Endothelial cell of umbilical vein (primary cell): ENCODE measurements at regions not wholly inside any gene's neighbourhood (a gene's known extent, or its start where the extent isn't known, plus 50 kb on each side); places are given as distances from the start of the nearest gene placed in this dataset.
"Not testable (repeated sequence)": the region's sequence is repeated elsewhere in the genome, so short reads cannot be mapped to it uniquely, and the experiment has no call there.

ENCODE experiments used
- BruUV-seq: library from RNA; stranded (reverse); fragments of 400-500 nt; replicated peaks from 2 replicates; lab custom pipeline; 2021; lab: Mats Ljungman, UMichigan
- CTCF ChIA-PET: fragments of 300-600, 350-600 bp; sonication (Branson Sonifier 250); formaldehyde crosslinking; loops from one replicate; lab custom pipeline; 2021; ENCODE audit warnings: antibody characterized with exemption, inconsistent platforms; lab: Charles Lee
- POLR2A ChIA-PET: fragments of 300-600, 350-600 bp; sonication (Branson Sonifier 250); formaldehyde crosslinking; loops from one replicate; lab custom pipeline; 2021; ENCODE audit warnings: antibody characterized with exemption, inconsistent platforms; lab: Charles Lee
- DNase-seq: peaks from one replicate; pipeline ENCODE4 v3.0.0-alpha.2; 2011; ENCODE audit warnings: low read depth, low spot score
- FAIRE-seq: peaks from 2 replicates; lab custom pipeline; 2011; peaks lifted over from hg19 to GRCh38; lab: Jason Lieb, UNC
- H2AFZ ChIP-seq: 2 replicates; pipeline ENCODE4 v1.6.0; 2012; ENCODE audit warnings: low read depth, low read length, control low read depth, inconsistent platforms
- H3K27ac ChIP-seq: 2 replicates; pipeline ENCODE4 v1.5.1; 2011; ENCODE audit warnings: low read depth, mild to moderate bottlenecking, control low read depth, low read length, moderate library complexity; ENCODE audit not compliant: insufficient read depth
- H3K27me3 ChIP-seq, 2 experiments: 2 replicates each; pipeline versions ENCODE4 v1.6.0 to v1.6.1; 2011; ENCODE audit warnings: low read length in 2 of 2, mixed read lengths in 1 of 2; ENCODE audit not compliant: control insufficient read depth in 2 of 2, insufficient read depth in 2 of 2
- H3K36me3 ChIP-seq, 2 experiments: 2 replicates in 1 of 2; 3 replicates in 1 of 2; pipeline ENCODE4 v1.5.1; 2011; ENCODE audit warnings: low read length in 2 of 2, mild to moderate bottlenecking in 1 of 2, moderate library complexity in 1 of 2; ENCODE audit not compliant: control insufficient read depth in 2 of 2, insufficient read depth in 2 of 2; ENCODE audit errors: extremely low read depth in 1 of 2
- H3K4me1 ChIP-seq: 3 replicates; pipeline ENCODE4 v1.5.1; 2011; ENCODE audit warnings: mild to moderate bottlenecking, low read length; ENCODE audit not compliant: control insufficient read depth, insufficient read depth; ENCODE audit errors: extremely low read depth
- H3K4me2 ChIP-seq: 2 replicates; pipeline ENCODE4 v1.6.1; 2011; ENCODE audit warnings: low read length, control low read depth, mixed read lengths; ENCODE audit not compliant: insufficient read depth
- H3K4me3 ChIP-seq, 3 experiments: fragments of 200-600 bp in 1 of 3; sonication (generic), shearing (Covaris generic) in 1 of 3; replicated peaks in 1 of 3; 2 replicates each; pipeline ENCODE4 v1.5.1; 2011 to 2016; ENCODE audit warnings: control low read depth in 3 of 3, low read length in 3 of 3, mild to moderate bottlenecking in 2 of 3, inconsistent platforms in 1 of 3, low read depth in 1 of 3, moderate library complexity in 1 of 3; ENCODE audit not compliant: insufficient read depth in 1 of 3
- H3K79me2 ChIP-seq: 2 replicates; pipeline ENCODE4 v1.6.0; 2012; ENCODE audit warnings: low read length, inconsistent platforms; ENCODE audit not compliant: control insufficient read depth, insufficient read depth
- H3K9ac ChIP-seq: replicated peaks from 2 replicates; pipeline ENCODE3; 2011; ENCODE audit warnings: low read length, control low read depth; ENCODE audit not compliant: insufficient read depth; ENCODE audit errors: extremely low read depth
- H3K9me1 ChIP-seq: replicated peaks from 3 replicates; pipeline ENCODE4 v1.6.0; 2011; ENCODE audit warnings: mild to moderate bottlenecking, low read length; ENCODE audit not compliant: control insufficient read depth, insufficient read depth; ENCODE audit errors: extremely low read depth
- H3K9me3 ChIP-seq: replicated peaks from 2 replicates; pipeline ENCODE4 v1.5.1; 2012; ENCODE audit warnings: low read length, inconsistent platforms; ENCODE audit not compliant: control insufficient read depth, insufficient read depth
- H4K20me1 ChIP-seq: replicated peaks from 2 replicates; pipeline ENCODE3; 2011; ENCODE audit warnings: mild to moderate bottlenecking, low read length; ENCODE audit not compliant: control insufficient read depth, insufficient read depth; ENCODE audit errors: extremely low read depth
- FOS ChIP-seq: IDR thresholded peaks from 2 replicates; pipeline ENCODE4 v1.6.1; 2011; ENCODE audit warnings: mild to moderate bottlenecking, low read length, moderate library complexity, borderline replicate concordance; ENCODE audit not compliant: insufficient read depth
- GATA2 ChIP-seq: IDR thresholded peaks from 2 replicates; pipeline ENCODE4 v1.7.0; 2011; ENCODE audit warnings: low read depth, mild to moderate bottlenecking, moderate library complexity, mixed read lengths, low read length; ENCODE audit not compliant: insufficient read length, insufficient read depth
- MAX ChIP-seq: IDR thresholded peaks from 2 replicates; pipeline ENCODE4 v1.6.1; 2011; ENCODE audit not compliant: insufficient read depth, insufficient read length
- MYC ChIP-seq: IDR thresholded peaks from one replicate; pipeline ENCODE4 v1.6.1; 2011; ENCODE audit warnings: mild to moderate bottlenecking, low read depth, low read length
- POLR2A ChIP-seq: IDR thresholded peaks from 2 replicates; pipeline ENCODE4 v1.6.1; 2012; ENCODE audit warnings: low read depth, mild to moderate bottlenecking, control low read depth, low read length
- dilution Hi-C: fragments of 300-500 bp; cut with MboI; formaldehyde crosslinking; loops from one replicate; pipeline ENCODE4 v1.15.0; 2019; ENCODE audit warnings: low sequenced_read_pairs; ENCODE audit not compliant: extremely low pct_ligation_motif_present
- intact Hi-C: fragments of 100-400 bp; cut with micrococcal nuclease; formaldehyde crosslinking; loops from one replicate; pipeline ENCODE4 v1.10.0; 2022

- BruUV-seq, result no TSS peak
Measured at GRCh38 chr10:34895977-34896376, 80.9 kb upstream of the PARD3 start.

GRCh38 chr10:34895046-34895445 lies 80.0 kb upstream of the PARD3 start:
- CTCF ChIA-PET, result not testable (repeated sequence)

More at GRCh38 chr10:34895977-34896376, 80.9 kb upstream of the PARD3 start:
- FAIRE-seq (no peak), DNase-seq (no peak)
- peaks cover 0 to 1% of the 10 kb centered on the region in 2 experiments for H3K27me3 ChIP-seq
- intact Hi-C loops (no loop called here), dilution Hi-C loops (no loop called here)
- no peak for TF ChIP-seq MYC
- TF ChIP-seq GATA2, result no peak
- no peak for TF ChIP-seq MAX
- no peak for TF ChIP-seq FOS
- TF ChIP-seq POLR2A, result no peak
- H2AFZ ChIP-seq, result no peak overlapping the region
- H3K9me1 ChIP-seq, result no peaks in the 10 kb centered on the region
- H3K36me3 ChIP-seq, result no peaks in the 10 kb centered on the region
- no peak overlapping the region for H3K9ac ChIP-seq
- H3K4me3 ChIP-seq, result no peak overlapping the region
- H3K79me2 ChIP-seq, result no peaks in the 10 kb centered on the region
- H3K4me2 ChIP-seq, result no peak overlapping the region
- H3K27ac ChIP-seq, result no peak overlapping the region
- no peaks in the 10 kb centered on the region for H3K4me1 ChIP-seq
- ChIA-PET POLR2A (no interaction called here), CTCF (no interaction called here)
- H3K9me3 ChIP-seq, result no peaks in the 10 kb centered on the region
- no peaks in the 10 kb centered on the region for H4K20me1 ChIP-seq

GRCh38 chr10:34892521-34892920 lies 77.4 kb upstream of the PARD3 start:
- H3K9me1 ChIP-seq, H4K20me1 ChIP-seq, intact Hi-C loops, H3K9me3 ChIP-seq, H3K27me3 ChIP-seq, H3K9ac ChIP-seq, dilution Hi-C loops, FAIRE-seq, CTCF ChIA-PET, H2AFZ ChIP-seq, BruUV-seq, H3K4me1 ChIP-seq, POLR2A ChIA-PET, H3K27ac ChIP-seq, H3K79me2 ChIP-seq, DNase-seq, H3K36me3 ChIP-seq, H3K4me2 ChIP-seq, H3K4me3 ChIP-seq: not testable (repeated sequence)

More at GRCh38 chr10:34895046-34895445, 80.0 kb upstream of the PARD3 start:
- H4K20me1 ChIP-seq, dilution Hi-C loops, H3K9ac ChIP-seq, H3K9me1 ChIP-seq, DNase-seq, H3K36me3 ChIP-seq, BruUV-seq, H3K4me2 ChIP-seq, H3K9me3 ChIP-seq, H3K4me3 ChIP-seq, H3K4me1 ChIP-seq, H3K79me2 ChIP-seq, intact Hi-C loops, H3K27me3 ChIP-seq, FAIRE-seq, POLR2A ChIA-PET, H2AFZ ChIP-seq, H3K27ac ChIP-seq: not testable (repeated sequence)
